KMS-11 (cell line): ENCODE measurements at regions not wholly inside any gene's neighbourhood (a gene's known extent, or its start where the extent isn't known, plus 50 kb on each side); places are given as distances from the start of the nearest gene placed in this dataset.
"Not testable (repeated sequence)": the region's sequence is repeated elsewhere in the genome, so short reads cannot be mapped to it uniquely, and the experiment has no call there.

ENCODE experiments used
- H2AFZ ChIP-seq: fragments of 200-600 bp; sonication (generic); 2 replicates; pipeline ENCODE4 v1.6.1; 2016; ENCODE audit warnings: antibody characterized with exemption, mixed run types, low read depth
- H3K27ac ChIP-seq: fragments of 200-600 bp; sonication (generic); 2 replicates; pipeline ENCODE4 v1.6.1; 2016; ENCODE audit warnings: mild to moderate bottlenecking, mixed run types
- H3K27me3 ChIP-seq: fragments of 200-600 bp; sonication (generic); 2 replicates; pipeline ENCODE4 v1.6.1; 2017; ENCODE audit warnings: mild to moderate bottlenecking, low read depth, mixed run types, moderate library complexity; ENCODE audit not compliant: insufficient read depth
- H3K36me3 ChIP-seq: fragments of 200-600 bp; sonication (generic); 2 replicates; pipeline ENCODE4 v1.6.1; 2017; ENCODE audit warnings: mild to moderate bottlenecking, mixed run types; ENCODE audit not compliant: insufficient read depth
- H3K4me1 ChIP-seq: fragments of 200-600 bp; sonication (generic); 2 replicates; pipeline ENCODE4 v1.6.1; 2016; ENCODE audit warnings: mild to moderate bottlenecking, low read depth, mixed run types; ENCODE audit not compliant: poor library complexity, severe bottlenecking
- H3K4me2 ChIP-seq: fragments of 200-600 bp; sonication (generic); 2 replicates; pipeline ENCODE4 v1.7.0; 2016; ENCODE audit warnings: mild to moderate bottlenecking, mixed run types
- H3K4me3 ChIP-seq: fragments of 200-600 bp; sonication (generic); IDR thresholded peaks from 2 replicates; pipeline ENCODE4 v1.6.1; 2017; ENCODE audit warnings: low read depth, low read length, mixed read lengths; ENCODE audit not compliant: insufficient read depth
- H3K79me2 ChIP-seq: fragments of 200-600 bp; sonication (generic); 2 replicates; pipeline ENCODE4 v1.6.1; 2016; ENCODE audit warnings: low read depth, mixed run types; ENCODE audit not compliant: insufficient read depth
- H3K9ac ChIP-seq: fragments of 200-600 bp; sonication (generic); 2 replicates; pipeline ENCODE4 v1.6.1; 2016; ENCODE audit warnings: mild to moderate bottlenecking, mixed run types
- H4K20me1 ChIP-seq: fragments of 200-600 bp; sonication (generic); 2 replicates; pipeline ENCODE4 v1.6.1; 2016; ENCODE audit warnings: mild to moderate bottlenecking, mixed run types; ENCODE audit not compliant: insufficient read depth
- TF ChIP-seq, protein P1 (sequence below): fragments of 200-600 bp; sonication (generic); conservative IDR thresholded peaks from 2 replicates; pipeline ENCODE4 v1.6.1; 2017; ENCODE audit warnings: low read depth, mild to moderate bottlenecking, antibody characterized with exemption, low read length, moderate library complexity, mixed read lengths

DNA sequence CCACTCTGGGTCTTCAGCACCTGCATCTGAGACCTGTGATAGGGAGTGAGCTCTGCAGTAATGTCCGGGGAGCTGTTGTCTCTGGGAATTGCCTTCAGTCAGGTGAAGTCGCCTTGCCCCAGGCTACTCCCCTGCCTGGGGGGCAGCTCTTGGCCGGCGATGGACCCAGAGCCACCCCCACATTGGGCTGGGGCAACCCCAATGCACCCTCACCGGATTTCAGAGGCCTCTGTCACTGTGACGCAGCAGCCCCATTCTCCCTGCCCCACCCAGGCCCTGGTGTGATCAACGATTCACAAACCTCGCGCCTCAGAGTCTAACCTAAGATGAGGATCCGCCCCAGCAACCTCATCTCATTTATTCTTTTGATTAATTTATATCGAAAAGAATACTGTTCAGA is 303.6 kb downstream of the NDUFA10 start:
- H3K9ac ChIP-seq, result no peak overlapping the region
- H3K4me1 ChIP-seq, result no peaks in the 10 kb centered on the region
- H3K79me2 ChIP-seq, result no peaks in the 10 kb centered on the region
- no peak overlapping the region for H3K4me3 ChIP-seq
- TF ChIP-seq, protein P1, sequence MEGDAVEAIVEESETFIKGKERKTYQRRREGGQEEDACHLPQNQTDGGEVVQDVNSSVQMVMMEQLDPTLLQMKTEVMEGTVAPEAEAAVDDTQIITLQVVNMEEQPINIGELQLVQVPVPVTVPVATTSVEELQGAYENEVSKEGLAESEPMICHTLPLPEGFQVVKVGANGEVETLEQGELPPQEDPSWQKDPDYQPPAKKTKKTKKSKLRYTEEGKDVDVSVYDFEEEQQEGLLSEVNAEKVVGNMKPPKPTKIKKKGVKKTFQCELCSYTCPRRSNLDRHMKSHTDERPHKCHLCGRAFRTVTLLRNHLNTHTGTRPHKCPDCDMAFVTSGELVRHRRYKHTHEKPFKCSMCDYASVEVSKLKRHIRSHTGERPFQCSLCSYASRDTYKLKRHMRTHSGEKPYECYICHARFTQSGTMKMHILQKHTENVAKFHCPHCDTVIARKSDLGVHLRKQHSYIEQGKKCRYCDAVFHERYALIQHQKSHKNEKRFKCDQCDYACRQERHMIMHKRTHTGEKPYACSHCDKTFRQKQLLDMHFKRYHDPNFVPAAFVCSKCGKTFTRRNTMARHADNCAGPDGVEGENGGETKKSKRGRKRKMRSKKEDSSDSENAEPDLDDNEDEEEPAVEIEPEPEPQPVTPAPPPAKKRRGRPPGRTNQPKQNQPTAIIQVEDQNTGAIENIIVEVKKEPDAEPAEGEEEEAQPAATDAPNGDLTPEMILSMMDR, result no peak
- H4K20me1 ChIP-seq, result no peaks in the 10 kb centered on the region
- no peaks in the 10 kb centered on the region for H3K36me3 ChIP-seq
- no peak overlapping the region for H3K27ac ChIP-seq
- H3K27me3 ChIP-seq, result no peaks in the 10 kb centered on the region; the same call in 1 of the 2 replicates
- H3K4me2 ChIP-seq, result no peak overlapping the region
- H2AFZ ChIP-seq, result no peak overlapping the region

DNA sequence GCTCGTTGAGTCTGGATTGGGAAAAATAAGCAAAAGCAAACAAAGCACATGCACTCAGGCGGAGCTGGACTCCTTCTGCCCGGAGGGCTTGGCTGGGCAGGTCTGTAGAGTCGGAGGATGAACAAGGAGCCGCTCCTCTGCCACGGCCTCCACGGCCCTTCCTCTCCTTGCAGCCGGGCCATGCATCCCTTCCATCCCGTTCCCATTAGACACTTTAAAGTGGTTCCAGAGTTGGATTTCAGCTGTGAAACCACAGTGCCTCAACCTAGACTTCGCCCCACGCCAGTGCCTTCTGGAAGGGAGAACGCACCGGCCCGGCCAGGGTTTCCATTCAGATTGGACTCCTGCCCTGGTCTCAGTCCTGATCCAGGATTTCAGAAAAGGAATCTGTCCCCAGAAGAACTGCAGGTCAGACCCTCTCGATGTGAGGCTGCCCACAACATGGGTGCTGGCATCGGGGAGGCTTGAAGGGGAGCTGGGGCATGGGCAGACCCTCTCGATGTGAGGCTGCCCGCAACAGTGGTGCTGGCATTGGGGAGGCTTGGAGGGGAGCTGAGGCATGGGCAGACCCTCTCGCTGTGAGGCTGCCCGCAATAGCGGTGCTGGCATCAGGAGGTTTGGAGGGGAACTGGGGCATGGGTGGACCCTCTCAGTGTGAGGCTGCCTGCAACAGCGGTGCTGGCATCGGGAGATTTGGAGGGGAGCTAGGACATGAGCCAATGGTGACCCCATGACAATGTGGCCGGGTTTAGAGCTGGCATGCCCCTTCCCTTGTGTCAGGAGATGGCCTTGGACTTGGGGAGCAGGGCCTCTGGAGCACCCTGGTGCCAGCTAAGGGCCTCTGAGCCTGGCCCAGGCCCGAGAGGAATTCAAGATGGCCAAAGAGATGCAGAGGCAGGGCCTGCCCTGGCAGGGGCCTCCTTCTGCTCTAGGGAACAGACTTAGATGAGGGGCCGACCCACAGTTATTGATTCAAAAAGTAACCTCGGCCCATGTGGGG is 304.5 kb downstream of the NDUFA10 start:
- no peaks in the 10 kb centered on the region for H3K4me1 ChIP-seq
- TF ChIP-seq, protein P1, result no peak

DNA sequence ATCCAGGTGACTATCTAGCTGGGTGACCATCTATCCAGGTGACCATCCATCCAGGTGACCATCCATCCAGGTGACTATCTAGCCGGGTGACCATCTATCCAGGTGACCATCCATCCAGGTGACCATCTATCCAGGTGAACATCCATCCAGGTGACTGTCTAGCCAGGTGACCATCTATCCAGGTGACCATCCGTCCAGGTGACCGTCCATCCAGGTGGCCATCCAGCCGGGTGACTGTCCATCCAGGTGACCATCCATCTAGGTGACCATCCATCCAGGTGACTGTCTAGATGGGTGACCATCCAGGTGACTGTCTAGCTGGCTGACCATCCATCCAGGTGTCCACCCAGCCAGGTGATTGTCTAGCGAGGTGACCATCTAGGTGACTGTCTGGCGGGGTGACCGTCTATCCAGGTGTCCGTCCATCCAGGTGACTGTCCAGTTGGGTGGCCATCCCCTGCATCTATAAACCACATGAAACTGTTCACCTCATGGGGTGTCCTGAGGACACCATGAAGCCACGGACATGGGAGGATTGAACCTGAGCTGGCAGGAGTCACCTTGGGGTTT is 305.3 kb downstream of the NDUFA10 start:
- no peaks in the 10 kb centered on the region; the same call in 1 of the 2 replicates for H3K27me3 ChIP-seq

More for the DNA sequence above, 304.5 kb downstream of the NDUFA10 start:
- Histone ChIP-seq H3K79me2 (no peaks in the 10 kb centered on the region), H4K20me1 (no peaks in the 10 kb centered on the region), H3K27ac (no peak overlapping the region), H3K9ac (no peak overlapping the region), H3K27me3 (no peaks in the 10 kb centered on the region; the same call in 1 of the 2 replicates), H3K4me3 (no peak overlapping the region), H3K4me2 (no peak overlapping the region), H2AFZ (no peak overlapping the region), H3K36me3 (no peaks in the 10 kb centered on the region)

DNA sequence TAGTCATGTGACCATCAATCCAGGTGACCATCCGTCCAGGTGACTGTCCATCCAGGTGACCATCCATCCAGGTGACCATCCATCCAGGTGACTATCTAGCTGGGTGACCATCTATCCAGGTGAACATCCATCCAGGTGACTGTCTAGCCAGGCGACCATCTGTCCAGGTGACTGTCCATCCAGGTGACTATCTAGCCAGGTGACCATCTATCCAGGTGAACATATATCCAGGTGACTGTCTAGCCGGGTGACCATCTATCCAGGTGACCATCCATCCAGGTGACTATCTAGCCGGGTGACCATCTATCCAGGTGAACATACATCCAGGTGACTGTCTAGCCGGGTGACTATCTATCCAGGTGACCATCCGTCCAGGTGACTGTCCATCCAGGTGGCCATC is 306.2 kb downstream of the NDUFA10 start:
- H3K4me1 ChIP-seq, H3K27ac ChIP-seq, H3K9ac ChIP-seq, H4K20me1 ChIP-seq, H3K4me2 ChIP-seq, H3K4me3 ChIP-seq, H3K36me3 ChIP-seq, H3K27me3 ChIP-seq, H2AFZ ChIP-seq, H3K79me2 ChIP-seq: not testable (repeated sequence)

More for the DNA sequence above, 305.3 kb downstream of the NDUFA10 start:
- no peak overlapping the region for H2AFZ ChIP-seq
- H3K79me2 ChIP-seq, result no peaks in the 10 kb centered on the region
- no peaks in the 10 kb centered on the region for H3K36me3 ChIP-seq
- H3K4me1 ChIP-seq, result no peaks in the 10 kb centered on the region
- TF ChIP-seq, protein P1, result no peak
- H3K9ac ChIP-seq, result no peak overlapping the region
- no peak overlapping the region for H3K4me2 ChIP-seq
- no peak overlapping the region for H3K4me3 ChIP-seq
- H3K27ac ChIP-seq, result no peak overlapping the region
- no peaks in the 10 kb centered on the region for H4K20me1 ChIP-seq
